ENCODE measurements at regions not wholly inside any gene's neighbourhood (a gene's known extent, or its start where the extent isn't known, plus 50 kb on each side); places are given as distances from the start of the nearest gene placed in this dataset.

- ATAC-seq: no peak
- TF ChIP-seq CSRNP3 (CRISPR knock-in tag; IDR thresholded peaks at IDR 0.05) (no peak), ISL1 (CRISPR knock-in tag; IDR thresholded peaks at IDR 0.05) (no peak), CSDC2 (CRISPR knock-in tag; IDR thresholded peaks at IDR 0.05) (no peak), ZFP3 (CRISPR knock-in tag; IDR thresholded peaks at IDR 0.05) (no peak), TCF4 (CRISPR knock-in tag; IDR thresholded peaks at IDR 0.05; ENCODE audit: borderline replicate concordance) (no peak), ESRRG (CRISPR knock-in tag; IDR thresholded peaks at IDR 0.05) (no peak), BACH2 (CRISPR knock-in tag; IDR thresholded peaks at IDR 0.05; ENCODE audit: borderline replicate concordance) (no peak), ARNTL (CRISPR knock-in tag; IDR thresholded peaks at IDR 0.05; ENCODE audit: borderline replicate concordance, low read depth) (no peak)
- TF ChIP-seq, protein P1, sequence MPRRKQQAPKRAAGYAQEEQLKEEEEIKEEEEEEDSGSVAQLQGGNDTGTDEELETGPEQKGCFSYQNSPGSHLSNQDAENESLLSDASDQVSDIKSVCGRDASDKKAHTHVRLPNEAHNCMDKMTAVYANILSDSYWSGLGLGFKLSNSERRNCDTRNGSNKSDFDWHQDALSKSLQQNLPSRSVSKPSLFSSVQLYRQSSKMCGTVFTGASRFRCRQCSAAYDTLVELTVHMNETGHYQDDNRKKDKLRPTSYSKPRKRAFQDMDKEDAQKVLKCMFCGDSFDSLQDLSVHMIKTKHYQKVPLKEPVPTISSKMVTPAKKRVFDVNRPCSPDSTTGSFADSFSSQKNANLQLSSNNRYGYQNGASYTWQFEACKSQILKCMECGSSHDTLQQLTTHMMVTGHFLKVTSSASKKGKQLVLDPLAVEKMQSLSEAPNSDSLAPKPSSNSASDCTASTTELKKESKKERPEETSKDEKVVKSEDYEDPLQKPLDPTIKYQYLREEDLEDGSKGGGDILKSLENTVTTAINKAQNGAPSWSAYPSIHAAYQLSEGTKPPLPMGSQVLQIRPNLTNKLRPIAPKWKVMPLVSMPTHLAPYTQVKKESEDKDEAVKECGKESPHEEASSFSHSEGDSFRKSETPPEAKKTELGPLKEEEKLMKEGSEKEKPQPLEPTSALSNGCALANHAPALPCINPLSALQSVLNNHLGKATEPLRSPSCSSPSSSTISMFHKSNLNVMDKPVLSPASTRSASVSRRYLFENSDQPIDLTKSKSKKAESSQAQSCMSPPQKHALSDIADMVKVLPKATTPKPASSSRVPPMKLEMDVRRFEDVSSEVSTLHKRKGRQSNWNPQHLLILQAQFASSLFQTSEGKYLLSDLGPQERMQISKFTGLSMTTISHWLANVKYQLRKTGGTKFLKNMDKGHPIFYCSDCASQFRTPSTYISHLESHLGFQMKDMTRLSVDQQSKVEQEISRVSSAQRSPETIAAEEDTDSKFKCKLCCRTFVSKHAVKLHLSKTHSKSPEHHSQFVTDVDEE (CRISPR knock-in tag; IDR thresholded peaks at IDR 0.05): no peak
These were observed 195.3 kb upstream of the IER5L start for GRCh38 chr9:129373361-129373760.

- TF ChIP-seq CSRNP3 (CRISPR knock-in tag; IDR thresholded peaks at IDR 0.05): no peak
- TF ChIP-seq RARB (CRISPR knock-in tag; IDR thresholded peaks at IDR 0.05): no peak
- no peak for TF ChIP-seq CSDC2 (CRISPR knock-in tag; IDR thresholded peaks at IDR 0.05)
- TF ChIP-seq OSR1 (CRISPR knock-in tag; IDR thresholded peaks at IDR 0.05): no peak
- TF ChIP-seq SNAI2 (CRISPR knock-in tag; IDR thresholded peaks at IDR 0.05): no peak
- TF ChIP-seq PPARA (CRISPR knock-in tag; IDR thresholded peaks at IDR 0.05; ENCODE audit: borderline replicate concordance): no peak
- TF ChIP-seq CREB5 (CRISPR knock-in tag; IDR thresholded peaks at IDR 0.05; ENCODE audit: low read depth): no peak
- TF ChIP-seq, protein P1 (CRISPR knock-in tag; IDR thresholded peaks at IDR 0.05): no peak
- TF ChIP-seq ZFP3 (CRISPR knock-in tag; IDR thresholded peaks at IDR 0.05): no peak
- no peak for TF ChIP-seq ESRRG (CRISPR knock-in tag; IDR thresholded peaks at IDR 0.05)
- TF ChIP-seq ISL1 (CRISPR knock-in tag; IDR thresholded peaks at IDR 0.05): no peak
- TF ChIP-seq, protein P2, sequence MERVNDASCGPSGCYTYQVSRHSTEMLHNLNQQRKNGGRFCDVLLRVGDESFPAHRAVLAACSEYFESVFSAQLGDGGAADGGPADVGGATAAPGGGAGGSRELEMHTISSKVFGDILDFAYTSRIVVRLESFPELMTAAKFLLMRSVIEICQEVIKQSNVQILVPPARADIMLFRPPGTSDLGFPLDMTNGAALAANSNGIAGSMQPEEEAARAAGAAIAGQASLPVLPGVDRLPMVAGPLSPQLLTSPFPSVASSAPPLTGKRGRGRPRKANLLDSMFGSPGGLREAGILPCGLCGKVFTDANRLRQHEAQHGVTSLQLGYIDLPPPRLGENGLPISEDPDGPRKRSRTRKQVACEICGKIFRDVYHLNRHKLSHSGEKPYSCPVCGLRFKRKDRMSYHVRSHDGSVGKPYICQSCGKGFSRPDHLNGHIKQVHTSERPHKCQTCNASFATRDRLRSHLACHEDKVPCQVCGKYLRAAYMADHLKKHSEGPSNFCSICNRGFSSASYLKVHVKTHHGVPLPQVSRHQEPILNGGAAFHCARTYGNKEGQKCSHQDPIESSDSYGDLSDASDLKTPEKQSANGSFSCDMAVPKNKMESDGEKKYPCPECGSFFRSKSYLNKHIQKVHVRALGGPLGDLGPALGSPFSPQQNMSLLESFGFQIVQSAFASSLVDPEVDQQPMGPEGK (CRISPR knock-in tag; IDR thresholded peaks at IDR 0.05; ENCODE audit: borderline replicate concordance): no peak
- TF ChIP-seq ARNTL (CRISPR knock-in tag; IDR thresholded peaks at IDR 0.05; ENCODE audit: borderline replicate concordance, low read depth): no peak
- TF ChIP-seq ZNF565 (CRISPR knock-in tag; conservative IDR thresholded peaks at IDR 0.05; ENCODE audit: low read depth): no peak
- TF ChIP-seq TCF4 (CRISPR knock-in tag; IDR thresholded peaks at IDR 0.05; ENCODE audit: borderline replicate concordance): no peak
- no peak for TF ChIP-seq GLIS3 (CRISPR knock-in tag; IDR thresholded peaks at IDR 0.05)
- no peak for TF ChIP-seq ZNF8 (CRISPR knock-in tag; IDR thresholded peaks at IDR 0.05)
- no peak for TF ChIP-seq ZNF70 (CRISPR knock-in tag; IDR thresholded peaks at IDR 0.05)
- ATAC-seq: no peak
These were observed 192.7 kb upstream of the IER5L start for GRCh38 chr9:129370770-129371169.

Data from SK-N-SH treated with all-trans-retinoic acid at 6 μM for 48 hours (cell line).